Endothelial cell of umbilical vein (primary cell): ENCODE measurements at regions not wholly inside any gene's neighbourhood (a gene's known extent, or its start where the extent isn't known, plus 50 kb on each side); places are given as distances from the start of the nearest gene placed in this dataset.

Experiments used
- BruUV-seq: library from RNA; stranded (reverse); fragments of 400-500 nt; replicated peaks from 2 replicates; lab custom pipeline; 2021; lab: Mats Ljungman, UMichigan
- CTCF ChIA-PET: fragments of 300-600, 350-600 bp; sonication (Branson Sonifier 250); formaldehyde crosslinking; loops from one replicate; lab custom pipeline; 2021; ENCODE audit warnings: antibody characterized with exemption, inconsistent platforms; lab: Charles Lee
- POLR2A ChIA-PET: fragments of 300-600, 350-600 bp; sonication (Branson Sonifier 250); formaldehyde crosslinking; loops from one replicate; lab custom pipeline; 2021; ENCODE audit warnings: antibody characterized with exemption, inconsistent platforms; lab: Charles Lee
- DNase-seq: peaks from one replicate; pipeline ENCODE4 v3.0.0-alpha.2; 2011; ENCODE audit warnings: low read depth, low spot score
- FAIRE-seq: peaks from 2 replicates; lab custom pipeline; 2011; peaks lifted over from hg19 to GRCh38; lab: Jason Lieb, UNC
- H2AFZ ChIP-seq: 2 replicates; pipeline ENCODE4 v1.6.0; 2012; ENCODE audit warnings: low read depth, low read length, control low read depth, inconsistent platforms
- H3K27ac ChIP-seq: 2 replicates; pipeline ENCODE4 v1.5.1; 2011; ENCODE audit warnings: low read depth, mild to moderate bottlenecking, control low read depth, low read length, moderate library complexity; ENCODE audit not compliant: insufficient read depth
- H3K27me3 ChIP-seq, 2 experiments: 2 replicates each; pipeline versions ENCODE4 v1.6.0 to v1.6.1; 2011; ENCODE audit warnings: low read length in 2 of 2, mixed read lengths in 1 of 2; ENCODE audit not compliant: control insufficient read depth in 2 of 2, insufficient read depth in 2 of 2
- H3K36me3 ChIP-seq, 2 experiments: 2 replicates in 1 of 2; 3 replicates in 1 of 2; pipeline ENCODE4 v1.5.1; 2011; ENCODE audit warnings: low read length in 2 of 2, mild to moderate bottlenecking in 1 of 2, moderate library complexity in 1 of 2; ENCODE audit not compliant: control insufficient read depth in 2 of 2, insufficient read depth in 2 of 2; ENCODE audit errors: extremely low read depth in 1 of 2
- H3K4me1 ChIP-seq: 3 replicates; pipeline ENCODE4 v1.5.1; 2011; ENCODE audit warnings: mild to moderate bottlenecking, low read length; ENCODE audit not compliant: control insufficient read depth, insufficient read depth; ENCODE audit errors: extremely low read depth
- H3K4me2 ChIP-seq: 2 replicates; pipeline ENCODE4 v1.6.1; 2011; ENCODE audit warnings: low read length, control low read depth, mixed read lengths; ENCODE audit not compliant: insufficient read depth
- H3K4me3 ChIP-seq, 3 experiments: fragments of 200-600 bp in 1 of 3; sonication (generic), shearing (Covaris generic) in 1 of 3; replicated peaks in 1 of 3; 2 replicates each; pipeline ENCODE4 v1.5.1; 2011 to 2016; ENCODE audit warnings: control low read depth in 3 of 3, low read length in 3 of 3, mild to moderate bottlenecking in 2 of 3, inconsistent platforms in 1 of 3, low read depth in 1 of 3, moderate library complexity in 1 of 3; ENCODE audit not compliant: insufficient read depth in 1 of 3
- H3K79me2 ChIP-seq: 2 replicates; pipeline ENCODE4 v1.6.0; 2012; ENCODE audit warnings: low read length, inconsistent platforms; ENCODE audit not compliant: control insufficient read depth, insufficient read depth
- H3K9ac ChIP-seq: replicated peaks from 2 replicates; pipeline ENCODE3; 2011; ENCODE audit warnings: low read length, control low read depth; ENCODE audit not compliant: insufficient read depth; ENCODE audit errors: extremely low read depth
- H3K9me1 ChIP-seq: replicated peaks from 3 replicates; pipeline ENCODE4 v1.6.0; 2011; ENCODE audit warnings: mild to moderate bottlenecking, low read length; ENCODE audit not compliant: control insufficient read depth, insufficient read depth; ENCODE audit errors: extremely low read depth
- H3K9me3 ChIP-seq: replicated peaks from 2 replicates; pipeline ENCODE4 v1.5.1; 2012; ENCODE audit warnings: low read length, inconsistent platforms; ENCODE audit not compliant: control insufficient read depth, insufficient read depth
- H4K20me1 ChIP-seq: replicated peaks from 2 replicates; pipeline ENCODE3; 2011; ENCODE audit warnings: mild to moderate bottlenecking, low read length; ENCODE audit not compliant: control insufficient read depth, insufficient read depth; ENCODE audit errors: extremely low read depth
- CTCF ChIP-seq, 2 donors: IDR thresholded peaks; 1 replicate in 1 of 2; 2 replicates in 1 of 2; pipeline ENCODE4 v1.5.1; 2011; ENCODE audit warnings: low read length in 2 of 2, mild to moderate bottlenecking in 2 of 2, moderate library complexity in 2 of 2, control low read depth in 1 of 2, inconsistent platforms in 1 of 2, low read depth in 1 of 2; ENCODE audit not compliant: insufficient read depth in 1 of 2; ENCODE audit errors: extremely low read depth in 1 of 2
- EZH2 ChIP-seq: IDR thresholded peaks from 2 replicates; pipeline ENCODE4 v1.6.1; 2012; ENCODE audit warnings: borderline replicate concordance, low read depth, mild to moderate bottlenecking, moderate library complexity, low read length, inconsistent platforms; ENCODE audit not compliant: severe bottlenecking
- FOS ChIP-seq: IDR thresholded peaks from 2 replicates; pipeline ENCODE4 v1.6.1; 2011; ENCODE audit warnings: mild to moderate bottlenecking, low read length, moderate library complexity, borderline replicate concordance; ENCODE audit not compliant: insufficient read depth
- GATA2 ChIP-seq: IDR thresholded peaks from 2 replicates; pipeline ENCODE4 v1.7.0; 2011; ENCODE audit warnings: low read depth, mild to moderate bottlenecking, moderate library complexity, mixed read lengths, low read length; ENCODE audit not compliant: insufficient read length, insufficient read depth
- JUN ChIP-seq: IDR thresholded peaks from 2 replicates; pipeline ENCODE4 v1.6.1; 2011; ENCODE audit warnings: borderline replicate concordance, low read depth; ENCODE audit not compliant: insufficient read length, insufficient read depth
- MAX ChIP-seq: IDR thresholded peaks from 2 replicates; pipeline ENCODE4 v1.6.1; 2011; ENCODE audit not compliant: insufficient read depth, insufficient read length
- MYC ChIP-seq: IDR thresholded peaks from one replicate; pipeline ENCODE4 v1.6.1; 2011; ENCODE audit warnings: mild to moderate bottlenecking, low read depth, low read length
- POLR2A ChIP-seq: IDR thresholded peaks from 2 replicates; pipeline ENCODE4 v1.6.1; 2012; ENCODE audit warnings: low read depth, mild to moderate bottlenecking, control low read depth, low read length
- POLR2AphosphoS5 ChIP-seq: IDR thresholded peaks from 2 replicates; pipeline ENCODE4 v1.6.1; 2012; ENCODE audit warnings: low read depth, mild to moderate bottlenecking, control low read depth, low read length, moderate library complexity; ENCODE audit not compliant: insufficient read depth
- dilution Hi-C: fragments of 300-500 bp; cut with MboI; formaldehyde crosslinking; loops from one replicate; pipeline ENCODE4 v1.15.0; 2019; ENCODE audit warnings: low sequenced_read_pairs; ENCODE audit not compliant: extremely low pct_ligation_motif_present
- intact Hi-C: fragments of 100-400 bp; cut with micrococcal nuclease; formaldehyde crosslinking; loops from one replicate; pipeline ENCODE4 v1.10.0; 2022

- H3K4me2 ChIP-seq, result no peak overlapping the region
- dilution Hi-C loops, result no loop called here
Measured at GRCh38 chr6:44652547-44652946, 265.0 kb downstream of the CDC5L start.

GRCh38 chr6:44653091-44653490, 265.6 kb downstream of the CDC5L start:
- FAIRE-seq (no peak), DNase-seq (no peak)
- dilution Hi-C loops, result no loop called here
- intact Hi-C loops, result loop anchor here (10.0 kb wide), 1 partner anchor 432 kb away; no protein-coding TSS in a partner anchor
- Histone ChIP-seq H2AFZ (no peak overlapping the region), H3K79me2 (no peaks in the 10 kb centered on the region), H3K36me3 (no peaks in the 10 kb centered on the region), H3K4me2 (no peak overlapping the region), H3K9me3 (no peaks in the 10 kb centered on the region), H3K27ac (no peak overlapping the region), H3K27me3 (peaks cover 13 to 23% of the 10 kb centered on the region in 2 experiments), H3K9ac (no peak overlapping the region), H3K9me1 (no peaks in the 10 kb centered on the region), H4K20me1 (no peaks in the 10 kb centered on the region), H3K4me1 (no peaks in the 10 kb centered on the region), H3K4me3 (no peak overlapping the region)
- POLR2A ChIA-PET, result no interaction called here
- TF ChIP-seq MAX (no peak), JUN (no peak), EZH2 (no peak), POLR2AphosphoS5 (no peak), MYC (no peak), FOS (no peak), GATA2 (no peak), POLR2A (no peak), CTCF (IDR thresholded peaks at IDR 0.05; ENCODE audit: extremely low read depth in 1 of 2, insufficient read depth in 1 of 2, low read depth in 1 of 2, low read length in 2 of 2) (no peak)
- CTCF ChIA-PET, result interaction anchor here (0.5 to 7.9 kb wide), 9 partner anchors 9 to 1278 kb away, joined by 3 to 302 read pairs (median 6); no protein-coding TSS in a partner anchor
- BruUV-seq, result no TSS peak

More at GRCh38 chr6:44652547-44652946, 265.0 kb downstream of the CDC5L start:
- Histone ChIP-seq H2AFZ (no peak overlapping the region), H4K20me1 (no peaks in the 10 kb centered on the region), H3K27me3 (peaks cover 13 to 23% of the 10 kb centered on the region in 2 experiments), H3K9me1 (no peaks in the 10 kb centered on the region), H3K4me1 (no peaks in the 10 kb centered on the region), H3K9ac (no peak overlapping the region), H3K79me2 (no peaks in the 10 kb centered on the region), H3K9me3 (no peaks in the 10 kb centered on the region), H3K4me3 (no peak overlapping the region), H3K36me3 (no peaks in the 10 kb centered on the region), H3K27ac (no peak overlapping the region)
- intact Hi-C loops, result loop anchor here (10.0 kb wide), 1 partner anchor 432 kb away; no protein-coding TSS in a partner anchor
- DNase-seq (no peak), FAIRE-seq (no peak)
- no peak for TF ChIP-seq POLR2AphosphoS5
- no peak for TF ChIP-seq FOS
- no peak for TF ChIP-seq JUN
- no TSS peak for BruUV-seq
- ChIA-PET POLR2A (no interaction called here), CTCF (interaction anchor here (1.2 to 7.9 kb wide), 6 partner anchors 15 to 1278 kb away, joined by 4 to 302 read pairs (median 60); no protein-coding TSS in a partner anchor)
